Aorta (tissue), 5 donors: ENCODE measurements at regions not wholly inside any gene's neighbourhood (a gene's known extent, or its start where the extent isn't known, plus 50 kb on each side); places are given as distances from the start of the nearest gene placed in this dataset.

ENCODE experiments used
- ATAC-seq: fragments of 200-7000 bp; cut with Tn5 transposase; one replicate; pipeline ENCODE4 v1.9.1; 2022; ENCODE audit warnings: moderate library complexity; ENCODE audit not compliant: low FRiP score
- DNase-seq, 2 donors: peaks; one replicate each; pipeline ENCODE4 v3.0.0-alpha.2; 2020
- H3K27ac ChIP-seq, 2 donors: one replicate each; pipeline ENCODE4 v1.5.1; 2013; ENCODE audit warnings: low read length in 2 of 2, mild to moderate bottlenecking in 2 of 2, moderate library complexity in 2 of 2, control low read depth in 1 of 2, inconsistent platforms in 1 of 2, low read depth in 1 of 2
- H3K27me3 ChIP-seq, 2 donors: one replicate each; pipeline ENCODE4 v1.6.1; 2013; ENCODE audit warnings: control low read depth in 1 of 2, low read length in 1 of 2, mild to moderate bottlenecking in 1 of 2, moderate library complexity in 1 of 2; ENCODE audit not compliant: insufficient read depth in 2 of 2, control insufficient read depth in 1 of 2
- H3K36me3 ChIP-seq, 2 donors: one replicate each; pipeline ENCODE4 v1.6.1; 2013; ENCODE audit warnings: control low read depth in 1 of 2, low read length in 1 of 2, mild to moderate bottlenecking in 1 of 2; ENCODE audit not compliant: insufficient read depth in 2 of 2, control insufficient read depth in 1 of 2
- H3K4me1 ChIP-seq, 2 donors: one replicate each; pipeline ENCODE4 v1.6.1; 2013; ENCODE audit warnings: low read length in 2 of 2, control low read depth in 1 of 2, mild to moderate bottlenecking in 1 of 2, moderate library complexity in 1 of 2; ENCODE audit not compliant: insufficient read depth in 2 of 2, control insufficient read depth in 1 of 2
- H3K4me3 ChIP-seq, 2 donors: one replicate each; pipeline ENCODE4 v1.5.1; 2013; ENCODE audit warnings: low read length in 2 of 2, control low read depth in 1 of 2, mild to moderate bottlenecking in 1 of 2
- H3K9me3 ChIP-seq: one replicate; pipeline ENCODE4 v1.6.1; 2013; ENCODE audit warnings: mild to moderate bottlenecking, low read length; ENCODE audit not compliant: control insufficient read depth
- WGBS, 2 donors: extraction: QIAGEN DNeasy Blood & Tissue Kit; methylation state at CpG; one replicate each; pipeline ENCODE4 v1.1.7; 2013; 5-methylcytosine and 5-hydroxymethylcytosine counted together
- intact Hi-C, 2 donors: fragments of 100-400 bp; cut with DNase I; formaldehyde crosslinking; loops; one replicate each; pipeline versions ENCODE4 v1.14.2 to v1.15.0; 2022
- donor health status: healthy with polysubstance abuse.
- donor health status: Bipolar disorder and iron deficiency.
- donor health status: DM: no; HTN: no; CAD: no.
- donor health status: DM: no; HTN: no; CAD: no.
- donor health status: DM: yes; HTN: yes; CAD: no.

DNA sequence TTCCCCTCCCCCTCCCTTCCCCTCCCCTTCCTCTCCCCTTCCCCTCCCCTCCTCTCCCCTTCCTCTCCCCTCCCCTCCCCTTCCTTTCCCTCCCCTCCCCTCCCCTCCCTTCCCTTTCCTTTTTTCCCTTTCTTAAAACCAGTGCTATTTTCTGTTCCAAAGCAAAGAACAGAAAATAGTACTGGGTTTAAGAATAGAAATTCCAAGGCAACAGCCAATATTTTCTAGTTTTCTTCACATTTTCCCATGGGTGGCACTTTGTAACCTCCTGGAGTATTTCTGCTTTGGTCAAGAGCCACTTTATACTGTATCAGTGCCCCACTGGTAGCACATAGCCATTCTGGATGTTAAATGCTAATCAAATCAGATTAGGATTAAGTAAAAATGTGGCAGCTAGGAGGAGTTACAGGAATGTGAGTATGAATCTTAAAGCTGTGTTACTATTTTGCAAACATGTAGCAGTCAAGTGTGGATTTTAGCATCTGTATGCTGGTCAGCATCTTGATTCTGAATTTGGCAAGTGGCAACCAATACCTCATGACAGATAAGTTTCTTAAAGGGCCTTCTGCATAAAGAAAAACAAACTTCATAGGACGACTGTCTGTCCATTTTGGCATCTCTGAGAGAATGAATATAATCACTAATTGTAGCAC lies 126.4 kb downstream of the CEP57L1 start:
- DNase-seq, result no peak
- peak; percentile 60 for ATAC-seq
- WGBS, 2 donors, result 5 to 8% methylated on average over 1 of the region's 1 CpG
- no peaks in the 10 kb centered on the region for H3K36me3 ChIP-seq
- no peaks in the 10 kb centered on the region for H3K27me3 ChIP-seq
- H3K4me1 ChIP-seq, result peaks cover 0 to 6% of the 10 kb centered on the region in 2 donors
- intact Hi-C loops, result loop anchor here (5.0 to 10.0 kb wide), 2 partner anchors 73 to 81 kb away; no protein-coding TSS in a partner anchor
- no peak overlapping the region for H3K27ac ChIP-seq
- no peak overlapping the region for H3K4me3 ChIP-seq
- H3K9me3 ChIP-seq, result no peaks in the 10 kb centered on the region
